Right lobe of liver (tissue), 6 donors: ENCODE measurements at regions not wholly inside any gene's neighbourhood (a gene's known extent, or its start where the extent isn't known, plus 50 kb on each side); places are given as distances from the start of the nearest gene placed in this dataset.
"Not testable (repeated sequence)": the region's sequence is repeated elsewhere in the genome, so short reads cannot be mapped to it uniquely, and the experiment has no call there.

ENCODE experiments used
- ATAC-seq, 4 donors: fragments of 200-7000 bp; cut with Tn5 transposase; one replicate each; pipeline ENCODE4 v1.9.1; 2020; ENCODE audit warnings: mild to moderate bottlenecking in 4 of 4, moderate library complexity in 4 of 4
- DNase-seq, 3 donors: peaks; one replicate each; pipeline ENCODE4 v3.0.0-alpha.2; 2020
- H3K27ac ChIP-seq, 3 donors: fragments of 200-600 bp; one replicate each; pipeline ENCODE4 v1.8.0; 2022
- H3K27me3 ChIP-seq, 2 donors: fragments of 200-600 bp; one replicate each; pipeline ENCODE4 v1.8.0; 2022
- H3K36me3 ChIP-seq, 4 donors: fragments of 200-600 bp; sonication (generic) in 1 of 4; one replicate each; pipeline versions ENCODE4 v1.5.1 to v1.8.0; 2017 to 2022; ENCODE audit warnings: control low read depth in 1 of 4
- H3K4me1 ChIP-seq, 4 donors: fragments of 200-600 bp; sonication (generic) in 1 of 4; one replicate each; pipeline versions ENCODE4 v1.5.1 to v1.8.0; 2017 to 2022; ENCODE audit warnings: control low read depth in 1 of 4
- H3K4me3 ChIP-seq, 3 donors: fragments of 200-600 bp; one replicate each; pipeline ENCODE4 v1.8.0; 2022
- H3K9me3 ChIP-seq, 4 donors: fragments of 200-600 bp; sonication (generic) in 1 of 4; one replicate each; pipeline versions ENCODE4 v1.5.1 to v1.8.0; 2017 to 2022; ENCODE audit warnings: control low read depth in 1 of 4
- POLR2A ChIP-seq: fragments of 450-650 bp; IDR thresholded peaks from one replicate; pipeline ENCODE4 v1.6.1; 2017; ENCODE audit warnings: antibody characterized with exemption, mild to moderate bottlenecking
- WGBS: methylation state at CpG from one replicate; pipeline ENCODE4 v1.1.6; 2018; ENCODE audit warnings: low coverage, low lambda C conversion rate; ENCODE audit not compliant: insufficient coverage; ENCODE audit errors: missing lambda C conversion rate; 5-methylcytosine and 5-hydroxymethylcytosine counted together
- intact Hi-C, 2 donors: fragments of 100-400 bp; cut with DNase I; formaldehyde crosslinking; loops; one replicate each; pipeline versions ENCODE4 v1.11.2 to v1.14.1; 2022
- TF ChIP-seq, protein P1 (sequence below), 4 donors: fragments of 200-600 bp in 3 of 4; fragments of 450-650 bp in 1 of 4; IDR thresholded peaks; one replicate each; pipeline versions ENCODE4 v1.5.1 to v1.8.0; 2016 to 2022; ENCODE audit warnings: antibody characterized with exemption in 4 of 4, mild to moderate bottlenecking in 2 of 4
- donor health status: DM: no; HTN: yes; CAD: no.
- donor health status: DM: no; HTN: no; CAD: no.
- donor health status: DM: no; HTN: no; CAD: no.
- donor health status: DM: no; HTN: yes; CAD: no.
- donor health status: DM: no; HTN: yes; CAD: no.

GRCh38 chr3:82627733-82628132 lies 866.3 kb upstream of the GBE1 start:
- WGBS: 67% methylated on average over 5 of the region's 5 CpGs
- Histone ChIP-seq H3K4me1 (no peaks in the 10 kb centered on the region), H3K4me3 (no peak overlapping the region), H3K36me3 (no peaks in the 10 kb centered on the region), H3K9me3 (no peaks in the 10 kb centered on the region), H3K27ac (no peak overlapping the region), H3K27me3 (no peaks in the 10 kb centered on the region)
- intact Hi-C loops: no loop called here
- TF ChIP-seq, protein P1, sequence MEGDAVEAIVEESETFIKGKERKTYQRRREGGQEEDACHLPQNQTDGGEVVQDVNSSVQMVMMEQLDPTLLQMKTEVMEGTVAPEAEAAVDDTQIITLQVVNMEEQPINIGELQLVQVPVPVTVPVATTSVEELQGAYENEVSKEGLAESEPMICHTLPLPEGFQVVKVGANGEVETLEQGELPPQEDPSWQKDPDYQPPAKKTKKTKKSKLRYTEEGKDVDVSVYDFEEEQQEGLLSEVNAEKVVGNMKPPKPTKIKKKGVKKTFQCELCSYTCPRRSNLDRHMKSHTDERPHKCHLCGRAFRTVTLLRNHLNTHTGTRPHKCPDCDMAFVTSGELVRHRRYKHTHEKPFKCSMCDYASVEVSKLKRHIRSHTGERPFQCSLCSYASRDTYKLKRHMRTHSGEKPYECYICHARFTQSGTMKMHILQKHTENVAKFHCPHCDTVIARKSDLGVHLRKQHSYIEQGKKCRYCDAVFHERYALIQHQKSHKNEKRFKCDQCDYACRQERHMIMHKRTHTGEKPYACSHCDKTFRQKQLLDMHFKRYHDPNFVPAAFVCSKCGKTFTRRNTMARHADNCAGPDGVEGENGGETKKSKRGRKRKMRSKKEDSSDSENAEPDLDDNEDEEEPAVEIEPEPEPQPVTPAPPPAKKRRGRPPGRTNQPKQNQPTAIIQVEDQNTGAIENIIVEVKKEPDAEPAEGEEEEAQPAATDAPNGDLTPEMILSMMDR (IDR thresholded peaks at IDR 0.05): no peak
- TF ChIP-seq POLR2A: no peak
- DNase-seq (no peak), ATAC-seq (no peak)

- H3K9me3 ChIP-seq, H3K36me3 ChIP-seq, H3K27me3 ChIP-seq, ATAC-seq, intact Hi-C loops, DNase-seq, H3K4me3 ChIP-seq, H3K4me1 ChIP-seq, H3K27ac ChIP-seq: not testable (repeated sequence)
- WGBS: 57% methylated on average over 3 of the region's 3 CpGs
Observed at GRCh38 chr3:82620744-82621143, 859.3 kb upstream of the GBE1 start.

GRCh38 chr3:82618594-82618993 lies 857.1 kb upstream of the GBE1 start:
- TF ChIP-seq, protein P1 (IDR thresholded peaks at IDR 0.05): no peak
- TF ChIP-seq POLR2A: no peak
- no peak for DNase-seq
- Histone ChIP-seq H3K9me3 (no peaks in the 10 kb centered on the region), H3K4me3 (no peak overlapping the region), H3K4me1 (no peaks in the 10 kb centered on the region), H3K27me3 (no peaks in the 10 kb centered on the region), H3K36me3 (no peaks in the 10 kb centered on the region), H3K27ac (no peak overlapping the region)
- intact Hi-C loops: no loop called here
- ATAC-seq: no peak

DNA sequence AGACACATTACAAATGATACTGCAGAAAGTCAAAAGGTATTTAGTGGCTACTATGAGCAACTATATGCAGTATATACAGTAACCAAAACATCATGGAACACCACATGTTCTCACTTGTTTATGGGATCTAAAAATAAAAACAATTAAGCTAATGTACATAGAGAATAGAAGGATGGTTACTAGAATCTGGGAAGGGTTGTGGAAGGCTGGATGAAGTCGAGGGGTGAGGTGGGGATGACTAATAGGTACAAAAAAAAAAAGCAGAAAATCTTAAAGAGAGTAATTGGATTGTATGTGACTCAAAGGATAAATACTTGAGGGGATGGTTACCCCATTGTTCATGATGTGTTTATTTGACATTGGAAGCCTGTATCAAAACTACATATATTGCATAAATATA lies 848.8 kb upstream of the GBE1 start:
- H3K4me3 ChIP-seq: no peak overlapping the region
- no peaks in the 10 kb centered on the region for H3K36me3 ChIP-seq
- no peak overlapping the region for H3K27ac ChIP-seq
- H3K9me3 ChIP-seq: no peaks in the 10 kb centered on the region
- no peaks in the 10 kb centered on the region for H3K4me1 ChIP-seq
- DNase-seq: no peak
- no CpG with 5 or more reads among the region's 1 CpG for WGBS
- H3K27me3 ChIP-seq: no peaks in the 10 kb centered on the region
- TF ChIP-seq, protein P1 (IDR thresholded peaks at IDR 0.05): no peak
- intact Hi-C loops: no loop called here
- ATAC-seq: no peak

DNA sequence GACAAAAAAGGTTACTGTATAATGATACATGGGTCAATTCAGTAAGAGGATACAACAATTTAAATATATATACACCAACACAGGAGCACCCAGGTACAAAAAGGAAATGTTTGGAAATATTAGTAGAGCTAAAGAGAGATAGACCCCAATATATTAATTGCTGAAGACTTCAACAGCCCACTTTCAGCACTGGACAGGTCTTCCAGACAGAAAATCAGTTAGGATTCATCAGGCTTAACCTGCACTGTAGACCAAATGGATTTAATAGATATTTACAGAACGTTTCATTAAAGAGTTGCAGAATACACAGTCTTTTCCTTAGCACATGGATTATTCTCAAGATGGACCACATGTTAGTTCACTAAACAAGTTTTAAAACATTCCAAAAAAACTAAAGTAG lies 845.9 kb upstream of the GBE1 start:
- no peak for TF ChIP-seq POLR2A
- TF ChIP-seq, protein P1 (IDR thresholded peaks at IDR 0.05): no peak
- Histone ChIP-seq H3K9me3 (no peaks in the 10 kb centered on the region), H3K36me3 (no peaks in the 10 kb centered on the region), H3K27me3 (no peaks in the 10 kb centered on the region), H3K4me1 (no peaks in the 10 kb centered on the region), H3K4me3 (no peak overlapping the region), H3K27ac (no peak overlapping the region)
- 45% methylated on average over 1 of the region's 1 CpG for WGBS
- ATAC-seq: no peak
- DNase-seq: no peak
- intact Hi-C loops: no loop called here
